SK-N-SH treated with all-trans-retinoic acid at 6 μM for 48 hours (cell line): ENCODE measurements at regions not wholly inside any gene's neighbourhood (a gene's known extent, or its start where the extent isn't known, plus 50 kb on each side); places are given as distances from the start of the nearest gene placed in this dataset.

Source experiments
- ATAC-seq: fragments of 200-7000 bp; cut with Tn5 transposase; 3 replicates; pipeline ENCODE4 v1.9.1; 2020; ENCODE audit warnings: mild to moderate bottlenecking, moderate library complexity
- ARNTL ChIP-seq: fragments of 450-650 bp; formaldehyde crosslinking; IDR thresholded peaks from 2 replicates; pipeline ENCODE4 v1.5.0; 2020; ENCODE audit warnings: low read depth, mild to moderate bottlenecking, moderate library complexity, borderline replicate concordance
- CREB5 ChIP-seq: fragments of 250-450 bp; sonication (Bioruptor Pico); IDR thresholded peaks from 2 replicates; pipeline ENCODE4 v1.5.1; 2020; ENCODE audit warnings: low read depth, mild to moderate bottlenecking, moderate library complexity
- CSDC2 ChIP-seq: fragments of 250-450 bp; sonication (Bioruptor Pico); IDR thresholded peaks from 2 replicates; pipeline ENCODE4 v1.5.0; 2020; ENCODE audit warnings: mild to moderate bottlenecking, moderate library complexity
- ESRRG ChIP-seq: fragments of 250-450 bp; sonication (Bioruptor Pico); IDR thresholded peaks from 2 replicates; pipeline ENCODE4 v1.6.1; 2021; ENCODE audit warnings: mild to moderate bottlenecking
- GLIS3 ChIP-seq: fragments of 250-450 bp; sonication (Bioruptor Pico); IDR thresholded peaks from 2 replicates; pipeline ENCODE4 v1.5.0; 2020; ENCODE audit warnings: mild to moderate bottlenecking, moderate library complexity
- ISL1 ChIP-seq: fragments of 250-450 bp; sonication (Bioruptor Pico); IDR thresholded peaks from 2 replicates; pipeline ENCODE4 v2.1.2; 2022; ENCODE audit warnings: mild to moderate bottlenecking, moderate library complexity
- OSR1 ChIP-seq: fragments of 250-450 bp; sonication (Bioruptor Pico); IDR thresholded peaks from 2 replicates; pipeline ENCODE4 v1.8.0; 2022; ENCODE audit warnings: moderate library complexity, mild to moderate bottlenecking, inconsistent platforms
- PPARA ChIP-seq: fragments of 250-450 bp; sonication (Bioruptor Pico); IDR thresholded peaks from 2 replicates; pipeline ENCODE4 v1.5.0; 2020; ENCODE audit warnings: mild to moderate bottlenecking, borderline replicate concordance
- RARB ChIP-seq: fragments of 250-450 bp; sonication (Bioruptor Pico); IDR thresholded peaks from 2 replicates; pipeline ENCODE4 v1.8.0; 2021; ENCODE audit warnings: mild to moderate bottlenecking, moderate library complexity
- SNAI2 ChIP-seq: fragments of 250-450 bp; sonication (Bioruptor Pico); IDR thresholded peaks from 2 replicates; pipeline ENCODE4 v1.5.0; 2020; ENCODE audit warnings: mild to moderate bottlenecking, moderate library complexity
- TCF4 ChIP-seq: fragments of 250-450 bp; sonication (Bioruptor Pico); IDR thresholded peaks from 2 replicates; pipeline ENCODE4 v1.8.0; 2021; ENCODE audit warnings: mild to moderate bottlenecking, moderate library complexity, borderline replicate concordance
- TOX ChIP-seq: fragments of 250-450 bp; sonication (Bioruptor Pico); IDR thresholded peaks from 2 replicates; pipeline ENCODE4 v1.8.0; 2021; ENCODE audit warnings: mild to moderate bottlenecking, moderate library complexity, borderline replicate concordance
- TSHZ2 ChIP-seq: fragments of 250-450 bp; sonication (Bioruptor Pico); IDR thresholded peaks from 2 replicates; pipeline ENCODE4 v1.5.0; 2020; ENCODE audit warnings: mild to moderate bottlenecking, moderate library complexity
- ZC3H10 ChIP-seq: fragments of 250-450 bp; sonication (Bioruptor Pico); IDR thresholded peaks from 2 replicates; pipeline ENCODE4 v1.5.1; 2021; ENCODE audit warnings: mild to moderate bottlenecking, moderate library complexity
- ZFP3 ChIP-seq: fragments of 250-450 bp; sonication (Bioruptor Pico); IDR thresholded peaks from 2 replicates; pipeline ENCODE4 v1.5.0; 2020; ENCODE audit warnings: mild to moderate bottlenecking, moderate library complexity
- ZFP30 ChIP-seq: fragments of 450-650 bp; formaldehyde crosslinking; IDR thresholded peaks from 2 replicates; pipeline ENCODE4 v1.5.0; 2022; ENCODE audit warnings: mild to moderate bottlenecking, moderate library complexity
- ZNF565 ChIP-seq: fragments of 450-650 bp; formaldehyde crosslinking; conservative IDR thresholded peaks from 2 replicates; pipeline ENCODE4 v1.5.0; 2020; ENCODE audit warnings: low read depth, mild to moderate bottlenecking, moderate library complexity
- ZNF70 ChIP-seq: fragments of 450-650 bp; formaldehyde crosslinking; IDR thresholded peaks from 2 replicates; pipeline ENCODE4 v1.5.0; 2020; ENCODE audit warnings: mild to moderate bottlenecking, moderate library complexity
- ZNF8 ChIP-seq: fragments of 450-650 bp; formaldehyde crosslinking; IDR thresholded peaks from 2 replicates; pipeline ENCODE4 v1.5.0; 2020; ENCODE audit warnings: mild to moderate bottlenecking, moderate library complexity
- TF ChIP-seq, protein P1 (sequence below): fragments of 250-450 bp; sonication (Bioruptor Pico); IDR thresholded peaks from 2 replicates; pipeline ENCODE4 v1.5.1; 2021; ENCODE audit warnings: mild to moderate bottlenecking, moderate library complexity
- TF ChIP-seq, protein P2 (sequence below): fragments of 250-450 bp; sonication (Bioruptor Pico); IDR thresholded peaks from 2 replicates; pipeline ENCODE4 v1.8.0; 2021; ENCODE audit warnings: low read depth, mild to moderate bottlenecking, moderate library complexity, borderline replicate concordance

GRCh38 chr2:129791712-129792111 lies 187.8 kb upstream of the RAB6C start (continued):
- TF ChIP-seq GLIS3 (CRISPR knock-in tag) (no peak), OSR1 (no peak), TCF4 (CRISPR knock-in tag) (no peak), PPARA (CRISPR knock-in tag) (no peak), ARNTL (CRISPR knock-in tag) (no peak), TOX (CRISPR knock-in tag) (no peak), ESRRG (no peak), ZNF8 (no peak), SNAI2 (CRISPR knock-in tag) (no peak), CSDC2 (CRISPR knock-in tag) (no peak), ISL1 (CRISPR knock-in tag) (no peak)
- TF ChIP-seq, protein P1, sequence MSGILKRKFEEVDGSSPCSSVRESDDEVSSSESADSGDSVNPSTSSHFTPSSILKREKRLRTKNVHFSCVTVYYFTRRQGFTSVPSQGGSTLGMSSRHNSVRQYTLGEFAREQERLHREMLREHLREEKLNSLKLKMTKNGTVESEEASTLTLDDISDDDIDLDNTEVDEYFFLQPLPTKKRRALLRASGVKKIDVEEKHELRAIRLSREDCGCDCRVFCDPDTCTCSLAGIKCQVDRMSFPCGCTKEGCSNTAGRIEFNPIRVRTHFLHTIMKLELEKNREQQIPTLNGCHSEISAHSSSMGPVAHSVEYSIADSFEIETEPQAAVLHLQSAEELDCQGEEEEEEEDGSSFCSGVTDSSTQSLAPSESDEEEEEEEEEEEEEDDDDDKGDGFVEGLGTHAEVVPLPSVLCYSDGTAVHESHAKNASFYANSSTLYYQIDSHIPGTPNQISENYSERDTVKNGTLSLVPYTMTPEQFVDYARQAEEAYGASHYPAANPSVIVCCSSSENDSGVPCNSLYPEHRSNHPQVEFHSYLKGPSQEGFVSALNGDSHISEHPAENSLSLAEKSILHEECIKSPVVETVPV (CRISPR knock-in tag), result no peak

DNA sequence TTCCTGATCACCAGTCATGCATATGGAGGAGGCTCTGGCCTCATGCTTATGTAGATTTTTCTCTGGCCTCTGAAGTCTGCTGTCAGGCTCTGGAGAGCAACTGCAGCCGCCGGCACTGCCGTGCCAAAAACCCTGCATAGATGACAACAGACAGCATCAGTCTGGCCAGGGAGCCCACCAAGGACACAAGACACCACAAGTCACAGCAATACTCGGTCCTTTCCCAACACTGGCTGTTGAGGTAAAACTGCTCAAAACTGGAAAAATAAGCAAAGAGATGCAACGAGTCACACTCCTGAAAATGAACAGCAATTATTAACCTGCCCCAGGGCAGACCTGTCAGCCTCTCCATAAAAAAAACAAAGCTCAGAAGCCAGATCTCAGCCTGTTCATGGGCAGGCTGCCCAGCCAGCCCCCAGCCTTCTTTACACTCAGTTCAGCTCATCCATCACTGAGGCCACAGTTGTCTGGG lies 186.0 kb upstream of the RAB6C start:
- ATAC-seq, result no peak; the same call in 2 of the 3 replicates
- TF ChIP-seq TCF4 (CRISPR knock-in tag) (peak; percentile 30; the same call in 1 of the 2 replicates), TOX (CRISPR knock-in tag) (no peak), ZFP30 (CRISPR knock-in tag) (no peak), RARB (CRISPR knock-in tag) (no peak), TSHZ2 (0 out of 2 replicates have a peak, but pooled peaks have one; percentile 36)

DNA sequence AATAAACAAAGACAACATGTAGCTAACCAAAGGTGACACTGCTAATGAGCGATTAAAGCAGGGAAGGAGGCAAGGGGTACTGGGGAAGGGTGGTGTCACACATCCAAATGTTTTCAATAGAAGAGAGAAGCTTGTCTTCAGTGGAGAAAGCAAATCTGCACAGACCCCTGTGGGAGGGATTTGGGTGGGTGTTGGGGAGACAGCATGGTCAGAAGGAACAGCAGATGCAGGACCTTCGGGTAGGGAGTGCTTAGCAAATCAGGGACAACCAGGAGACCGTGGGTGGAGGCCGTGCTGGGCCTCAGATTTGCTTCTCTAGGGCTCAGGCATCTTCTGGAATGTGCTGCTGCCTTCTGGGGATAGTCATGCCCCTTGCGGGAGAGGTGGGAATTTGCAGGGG lies 185.3 kb upstream of the RAB6C start:
- ATAC-seq, result no peak
- no peak for TF ChIP-seq CREB5
- no peak for TF ChIP-seq ZNF565 (CRISPR knock-in tag)
- no peak for TF ChIP-seq ZFP3 (CRISPR knock-in tag)
- TF ChIP-seq ZNF70 (CRISPR knock-in tag), result no peak
- no peak for TF ChIP-seq CSDC2 (CRISPR knock-in tag)
- no peak for TF ChIP-seq ZC3H10 (CRISPR knock-in tag)
- TF ChIP-seq TSHZ2, result no peak
- TF ChIP-seq TOX (CRISPR knock-in tag), result no peak
- no peak for TF ChIP-seq ISL1 (CRISPR knock-in tag)
- TF ChIP-seq RARB (CRISPR knock-in tag), result no peak
- no peak for TF ChIP-seq ARNTL (CRISPR knock-in tag)
- TF ChIP-seq TCF4 (CRISPR knock-in tag), result no peak
- TF ChIP-seq ZFP30 (CRISPR knock-in tag), result no peak
- no peak for TF ChIP-seq ESRRG

DNA sequence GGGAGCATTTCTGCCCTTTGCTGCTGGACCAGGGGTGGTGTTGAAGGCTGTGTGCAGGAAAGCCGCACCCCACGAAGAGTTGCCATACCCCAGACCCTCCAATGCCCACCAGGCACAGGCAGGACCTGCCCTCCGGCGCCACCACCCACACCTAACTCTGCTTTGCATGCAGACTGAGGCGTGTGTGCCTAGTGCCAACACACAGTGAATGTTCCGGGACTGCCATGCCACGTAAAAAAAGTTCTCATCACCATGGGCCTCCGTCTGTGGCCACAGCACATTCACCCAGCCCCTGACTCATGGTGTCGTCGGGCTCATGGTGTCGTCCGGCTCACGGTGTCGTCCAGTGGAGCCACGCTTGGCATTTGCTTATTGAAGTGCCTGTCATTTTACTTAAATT lies 184.9 kb upstream of the RAB6C start:
- ATAC-seq, result no peak
- TF ChIP-seq ZFP30 (CRISPR knock-in tag), result no peak
- TF ChIP-seq, protein P2, sequence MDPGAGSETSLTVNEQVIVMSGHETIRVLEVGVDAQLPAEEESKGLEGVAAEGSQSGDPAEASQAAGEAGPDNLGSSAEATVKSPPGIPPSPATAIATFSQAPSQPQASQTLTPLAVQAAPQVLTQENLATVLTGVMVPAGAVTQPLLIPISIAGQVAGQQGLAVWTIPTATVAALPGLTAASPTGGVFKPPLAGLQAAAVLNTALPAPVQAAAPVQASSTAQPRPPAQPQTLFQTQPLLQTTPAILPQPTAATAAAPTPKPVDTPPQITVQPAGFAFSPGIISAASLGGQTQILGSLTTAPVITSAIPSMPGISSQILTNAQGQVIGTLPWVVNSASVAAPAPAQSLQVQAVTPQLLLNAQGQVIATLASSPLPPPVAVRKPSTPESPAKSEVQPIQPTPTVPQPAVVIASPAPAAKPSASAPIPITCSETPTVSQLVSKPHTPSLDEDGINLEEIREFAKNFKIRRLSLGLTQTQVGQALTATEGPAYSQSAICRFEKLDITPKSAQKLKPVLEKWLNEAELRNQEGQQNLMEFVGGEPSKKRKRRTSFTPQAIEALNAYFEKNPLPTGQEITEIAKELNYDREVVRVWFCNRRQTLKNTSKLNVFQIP, result no peak
- TF ChIP-seq OSR1, result no peak
- no peak for TF ChIP-seq GLIS3 (CRISPR knock-in tag)
- no peak for TF ChIP-seq SNAI2 (CRISPR knock-in tag)
- no peak for TF ChIP-seq RARB (CRISPR knock-in tag)
- no peak for TF ChIP-seq PPARA (CRISPR knock-in tag)
- TF ChIP-seq TSHZ2, result no peak
- TF ChIP-seq ARNTL (CRISPR knock-in tag), result no peak
